Small intestine (tissue), 7 donors: ENCODE measurements at regions not wholly inside any gene's neighbourhood (a gene's known extent, or its start where the extent isn't known, plus 50 kb on each side); places are given as distances from the start of the nearest gene placed in this dataset.
A peak's percentile ranks its signal among the peaks of the same experiment; 100 is the strongest.

Experiments
- DNase-seq, 2 donors: peaks; one replicate each; pipeline versions ENCODE4 v3.0.0 to v3.0.0-alpha.2; 2013
- FAIRE-seq: peaks from 2 replicates; lab custom pipeline; 2012; peaks lifted over from hg19 to GRCh38; lab: Jason Lieb, UNC
- H3K27ac ChIP-seq, 3 donors: one replicate each; pipeline ENCODE4 v1.5.1; 2013; ENCODE audit warnings: low read length in 2 of 3, mild to moderate bottlenecking in 2 of 3, control low read depth in 1 of 3, inconsistent platforms in 1 of 3, low read depth in 1 of 3, moderate library complexity in 1 of 3
- H3K27me3 ChIP-seq, 3 donors: one replicate each; pipeline ENCODE4 v1.6.1; 2013; ENCODE audit warnings: low read length in 3 of 3, inconsistent platforms in 1 of 3; ENCODE audit not compliant: control insufficient read depth in 3 of 3, insufficient read depth in 3 of 3
- H3K36me3 ChIP-seq, 3 donors: one replicate each; pipeline ENCODE4 v1.6.1; 2013; ENCODE audit warnings: low read length in 3 of 3, inconsistent platforms in 1 of 3, low read depth in 1 of 3, mild to moderate bottlenecking in 1 of 3, moderate library complexity in 1 of 3; ENCODE audit not compliant: control insufficient read depth in 3 of 3, insufficient read depth in 2 of 3
- H3K4me1 ChIP-seq, 3 donors: one replicate each; pipeline ENCODE4 v1.6.1; 2013; ENCODE audit warnings: low read length in 2 of 3, inconsistent platforms in 1 of 3, low read depth in 1 of 3, mild to moderate bottlenecking in 1 of 3, moderate library complexity in 1 of 3; ENCODE audit not compliant: control insufficient read depth in 3 of 3, insufficient read depth in 2 of 3
- H3K4me3 ChIP-seq, 3 donors: one replicate each; pipeline ENCODE4 v1.5.1; 2013; ENCODE audit warnings: low read length in 3 of 3, control low read depth in 1 of 3, inconsistent platforms in 1 of 3, low read depth in 1 of 3, mild to moderate bottlenecking in 1 of 3, moderate library complexity in 1 of 3
- H3K9me3 ChIP-seq, 2 donors: one replicate each; pipeline ENCODE4 v1.6.1; 2013; ENCODE audit warnings: low read depth in 1 of 2, low read length in 1 of 2; ENCODE audit not compliant: control insufficient read depth in 2 of 2, insufficient read depth in 1 of 2
- WGBS, 3 donors: extraction: QIAGEN DNeasy Blood & Tissue Kit; methylation state at CpG; one replicate each; pipeline ENCODE4 v1.1.7; 2013; 5-methylcytosine and 5-hydroxymethylcytosine counted together
- donor health status: healthy with polysubstance abuse.
- donor health status: control.
- donor health status: control.
- donor health status: Bipolar disorder and iron deficiency.
- donor health status: healthy.

DNA sequence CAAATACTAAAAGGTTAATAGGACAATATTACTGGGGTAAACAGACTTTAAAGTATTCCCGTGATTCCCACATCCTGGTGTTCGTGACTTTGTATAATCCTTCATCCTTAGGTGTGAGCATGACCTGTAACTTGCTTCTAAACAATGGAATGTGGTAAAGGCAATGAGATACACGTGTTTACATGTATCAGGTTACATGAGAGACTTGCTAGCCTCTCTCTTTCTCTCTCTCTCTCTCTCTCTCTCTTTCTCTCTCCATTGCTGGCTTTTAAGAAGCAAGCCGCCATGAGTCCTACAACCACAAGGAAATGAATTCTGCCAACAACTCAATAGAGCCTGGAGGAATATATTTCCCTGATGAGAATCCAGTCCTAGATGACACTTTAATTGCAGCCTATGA lies 83.9 kb upstream of the LGSN start:
- Histone ChIP-seq H3K36me3 (no peaks in the 10 kb centered on the region), H3K4me1 (no peaks in the 10 kb centered on the region), H3K9me3 (no peaks in the 10 kb centered on the region), H3K27me3 (no peaks in the 10 kb centered on the region), H3K27ac (no peak overlapping the region), H3K4me3 (no peak overlapping the region)
- DNase-seq, result no peak
- FAIRE-seq, result no peak
- 66 to 74% (median 71%) methylated on average over 4 of the region's 4 CpGs for WGBS, 3 donors

DNA sequence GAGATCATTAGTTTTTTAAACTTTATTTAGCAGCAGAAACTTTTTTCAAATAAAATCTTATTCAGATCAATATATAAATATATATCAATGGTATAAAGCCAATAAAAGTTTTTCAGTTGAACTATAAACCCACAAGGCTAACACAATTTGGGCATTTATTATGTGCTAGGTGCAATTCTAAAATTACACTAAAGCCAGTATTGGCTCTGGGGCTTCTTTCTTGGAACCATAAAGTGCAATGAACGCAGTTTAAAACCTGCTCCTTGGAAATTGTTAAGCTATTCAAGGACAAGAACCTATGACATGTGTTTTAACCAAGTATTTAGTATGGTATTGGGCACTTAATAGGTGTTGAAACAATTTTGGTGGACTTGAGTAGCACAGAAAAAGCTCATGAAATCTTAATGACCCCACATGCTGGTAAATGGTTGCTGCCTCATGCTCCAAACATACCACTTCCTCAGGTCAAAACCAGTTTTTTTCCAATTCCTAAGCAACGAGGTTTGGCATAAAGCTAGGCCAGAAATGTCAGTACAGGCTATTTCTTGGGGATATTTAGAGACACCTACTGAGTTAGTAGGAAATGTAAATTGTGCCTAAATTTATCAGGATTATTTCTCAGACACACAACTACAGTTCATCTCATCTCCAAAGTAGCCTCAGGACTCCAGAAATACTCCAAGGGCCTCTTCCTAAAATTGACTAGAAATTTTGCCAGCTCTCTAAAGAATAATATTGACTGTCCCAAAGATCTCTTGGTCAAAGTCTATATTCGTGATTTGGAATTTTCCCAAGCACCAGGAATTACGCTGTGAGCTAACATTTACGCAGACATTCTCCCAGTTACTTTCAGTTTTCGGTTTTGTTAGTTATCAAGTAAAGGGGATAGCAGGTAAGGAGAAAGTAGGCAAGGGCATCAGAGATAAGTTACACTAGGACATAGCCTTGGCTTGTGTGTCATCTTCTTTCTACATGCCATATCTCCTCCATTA lies 90.9 kb upstream of the LGSN start:
- FAIRE-seq, result no peak
- H3K4me1 ChIP-seq, result peaks cover 0 to 5% (median 0%) of the 10 kb centered on the region in 3 donors
- DNase-seq, result peak in 1 of 2 donors; percentile 60
- no peak overlapping the region for H3K27ac ChIP-seq
- WGBS, 3 donors, result 25 to 64% (median 36%) methylated on average over 6 of the region's 6 CpGs
- no peaks in the 10 kb centered on the region for H3K9me3 ChIP-seq
- H3K4me3 ChIP-seq, result no peak overlapping the region
- H3K27me3 ChIP-seq, result no peaks in the 10 kb centered on the region
- no peaks in the 10 kb centered on the region for H3K36me3 ChIP-seq

GRCh38 chr6:63415286-63415685 lies 95.5 kb upstream of the LGSN start:
- Histone ChIP-seq H3K4me1 (peaks cover 0 to 7% (median 0%) of the 10 kb centered on the region in 3 donors), H3K9me3 (peaks cover 0 to 9% of the 10 kb centered on the region in 2 donors), H3K36me3 (no peaks in the 10 kb centered on the region), H3K27ac (no peak overlapping the region), H3K4me3 (no peak overlapping the region), H3K27me3 (no peaks in the 10 kb centered on the region)
- WGBS, 3 donors, result 88 to 93% (median 89%) methylated on average over 4 of the region's 4 CpGs
- no peak for FAIRE-seq
- DNase-seq, result no peak

GRCh38 chr6:63418741-63419140 lies 99.0 kb upstream of the LGSN start:
- DNase-seq (peak; percentile 28 to 63), FAIRE-seq (no peak)
- 7 to 31% (median 18%) methylated on average over 1 of the region's 1 CpG for WGBS, 3 donors

GRCh38 chr6:63424636-63425035 lies 104.9 kb upstream of the LGSN start:
- Histone ChIP-seq H3K27ac (no peak overlapping the region), H3K9me3 (peaks cover 0 to 20% of the 10 kb centered on the region in 2 donors), H3K36me3 (no peaks in the 10 kb centered on the region), H3K4me1 (no peaks in the 10 kb centered on the region), H3K27me3 (no peaks in the 10 kb centered on the region), H3K4me3 (no peak overlapping the region)
- DNase-seq (no peak), FAIRE-seq (no peak)
- 83 to 91% (median 83%) methylated on average over 1 of the region's 1 CpG for WGBS, 3 donors

More at GRCh38 chr6:63418741-63419140, 99.0 kb upstream of the LGSN start:
- Histone ChIP-seq H3K4me3 (no peak overlapping the region), H3K9me3 (peaks cover 0 to 22% of the 10 kb centered on the region in 2 donors), H3K36me3 (no peaks in the 10 kb centered on the region), H3K4me1 (peaks cover 0 to 3% (median 0%) of the 10 kb centered on the region in 3 donors), H3K27ac (no peak overlapping the region), H3K27me3 (no peaks in the 10 kb centered on the region)

- 90 to 96% (median 96%) methylated on average over 2 of the region's 2 CpGs for WGBS, 3 donors
- no peaks in the 10 kb centered on the region for H3K27me3 ChIP-seq
- FAIRE-seq (no peak), DNase-seq (no peak)
- no peaks in the 10 kb centered on the region for H3K4me1 ChIP-seq
- no peak overlapping the region for H3K27ac ChIP-seq
- H3K36me3 ChIP-seq, result no peaks in the 10 kb centered on the region
- no peak overlapping the region for H3K4me3 ChIP-seq
- H3K9me3 ChIP-seq, result peaks cover 0 to 12% of the 10 kb centered on the region in 2 donors
These were observed 105.7 kb upstream of the LGSN start for GRCh38 chr6:63425493-63425892.

DNA sequence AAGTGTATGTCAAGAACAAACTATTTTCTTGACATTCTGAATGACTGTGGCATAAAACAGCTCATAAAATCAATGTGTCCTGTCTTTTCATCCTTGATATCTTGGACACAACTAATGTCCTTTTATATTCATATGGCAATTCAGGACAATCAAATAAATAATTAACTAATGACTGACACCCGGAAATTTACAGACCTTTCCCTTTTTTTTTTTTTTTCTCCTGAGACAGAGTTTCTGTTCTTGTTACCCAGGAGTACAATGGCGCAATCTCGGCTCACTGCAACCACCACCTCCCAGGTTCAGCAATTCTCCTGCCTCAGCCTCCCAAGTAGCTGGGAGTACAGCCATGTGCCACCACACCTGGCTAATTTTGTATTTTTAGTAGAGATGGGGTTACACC lies 107.1 kb upstream of the LGSN start:
- whole genome bisulfite sequencing, 3 donors, result 15 to 62% (median 32%) methylated on average over 3 of the region's 3 CpGs
- no peak for FAIRE-seq
- peak overlapping the region in 1 of 3 donors; percentile 3 for H3K27ac ChIP-seq
- H3K4me1 ChIP-seq, result no peaks in the 10 kb centered on the region
- no peaks in the 10 kb centered on the region for H3K27me3 ChIP-seq
- peak; percentile 38 to 61 for DNase-seq
- peaks cover 0 to 4% of the 10 kb centered on the region in 2 donors for H3K9me3 ChIP-seq
- no peak overlapping the region for H3K4me3 ChIP-seq
- no peaks in the 10 kb centered on the region for H3K36me3 ChIP-seq

DNA sequence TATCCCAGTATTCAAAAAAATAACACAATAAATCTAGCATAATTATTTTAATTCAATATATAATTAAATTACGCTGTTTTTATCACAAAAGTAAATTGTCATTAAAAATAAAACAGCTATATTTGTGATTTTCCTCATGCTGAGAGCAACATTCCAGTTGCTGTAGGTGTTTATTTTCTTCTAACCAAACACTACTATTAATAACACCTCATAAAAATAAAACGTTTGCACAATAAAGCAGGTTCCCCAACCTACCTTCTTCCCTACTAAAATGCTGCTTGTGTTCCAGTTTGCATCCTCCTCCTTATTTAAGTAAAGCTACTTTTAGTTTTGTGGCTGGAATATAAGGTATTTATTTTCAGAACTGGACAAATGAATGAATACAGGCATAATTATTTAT lies 108.2 kb upstream of the LGSN start:
- Histone ChIP-seq H3K4me1 (no peaks in the 10 kb centered on the region), H3K4me3 (no peak overlapping the region), H3K9me3 (peaks cover 0 to 4% of the 10 kb centered on the region in 2 donors), H3K27ac (no peak overlapping the region), H3K36me3 (no peaks in the 10 kb centered on the region), H3K27me3 (no peaks in the 10 kb centered on the region)
- DNase-seq, result no peak
- FAIRE-seq, result no peak
- 54 to 73% (median 60%) methylated on average over 2 of the region's 2 CpGs for WGBS, 3 donors
